Spinal cord (tissue), 9 donors: ENCODE measurements at regions not wholly inside any gene's neighbourhood (a gene's known extent, or its start where the extent isn't known, plus 50 kb on each side); places are given as distances from the start of the nearest gene placed in this dataset.

Source experiments
- DNase-seq, 6 donors: peaks; one replicate each; pipeline versions ENCODE4 v3.0.0 to v3.0.0-alpha.2; 2013 to 2015; ENCODE audit warnings: low spot score in 6 of 6, low read depth in 4 of 6
- H3K27ac ChIP-seq: one replicate; pipeline ENCODE4 v1.5.1; 2013; ENCODE audit warnings: low read depth, low read length, control low read depth
- H3K27me3 ChIP-seq: one replicate; pipeline ENCODE4 v1.6.1; 2013; ENCODE audit warnings: low read length; ENCODE audit not compliant: control insufficient read depth, insufficient read depth
- H3K36me3 ChIP-seq: one replicate; pipeline ENCODE4 v1.6.1; 2013; ENCODE audit warnings: low read length; ENCODE audit not compliant: control insufficient read depth, insufficient read depth
- H3K4me1 ChIP-seq: one replicate; pipeline ENCODE4 v1.6.1; 2013; ENCODE audit warnings: low read length; ENCODE audit not compliant: control insufficient read depth, insufficient read depth
- H3K4me3 ChIP-seq: one replicate; pipeline ENCODE4 v1.5.1; 2013; ENCODE audit warnings: low read depth, low read length, control low read depth
- H3K9me3 ChIP-seq: one replicate; pipeline ENCODE4 v1.6.1; 2013; ENCODE audit warnings: low read length; ENCODE audit not compliant: control insufficient read depth, insufficient read depth
- WGBS: methylation state at CpG from one replicate; pipeline ENCODE4 v1.1.5; 2013; ENCODE audit warnings: missing lambda C conversion rate; ENCODE audit not compliant: insufficient coverage; 5-methylcytosine and 5-hydroxymethylcytosine counted together
- donor health status: healthy.

- WGBS: no CpG with 5 or more reads among the region's 1 CpG
- Histone ChIP-seq H3K36me3 (no peaks in the 10 kb centered on the region), H3K9me3 (no peaks in the 10 kb centered on the region), H3K4me1 (no peaks in the 10 kb centered on the region), H3K4me3 (no peak overlapping the region), H3K27me3 (no peaks in the 10 kb centered on the region), H3K27ac (no peak overlapping the region)
- no peak for DNase-seq
Observed at GRCh38 chr1:177561436-177561835, 390.7 kb downstream of the BRINP2 start.

- Histone ChIP-seq H3K4me1 (no peaks in the 10 kb centered on the region), H3K36me3 (no peaks in the 10 kb centered on the region), H3K4me3 (no peak overlapping the region), H3K27me3 (no peaks in the 10 kb centered on the region), H3K9me3 (peaks cover 2% of the 10 kb centered on the region), H3K27ac (no peak overlapping the region)
- WGBS: 86% methylated on average over 1 of the region's 1 CpG
- DNase-seq: no peak
Observed at GRCh38 chr1:177558372-177558771, 387.6 kb downstream of the BRINP2 start.

GRCh38 chr1:177556163-177556562, 385.4 kb downstream of the BRINP2 start:
- H3K27ac ChIP-seq: no peak overlapping the region
- peaks cover 2% of the 10 kb centered on the region for H3K9me3 ChIP-seq
- WGBS: 68% methylated on average over 1 of the region's 1 CpG
- no peaks in the 10 kb centered on the region for H3K4me1 ChIP-seq
- H3K4me3 ChIP-seq: no peak overlapping the region
- H3K27me3 ChIP-seq: no peaks in the 10 kb centered on the region
- H3K36me3 ChIP-seq: no peaks in the 10 kb centered on the region
- DNase-seq: no peak

GRCh38 chr1:177547200-177547599, 376.4 kb downstream of the BRINP2 start:
- no peak for DNase-seq
- no peak overlapping the region for H3K27ac ChIP-seq
- no CpG with 5 or more reads among the region's 3 CpGs for WGBS
- no peaks in the 10 kb centered on the region for H3K27me3 ChIP-seq
- no peaks in the 10 kb centered on the region for H3K36me3 ChIP-seq
- H3K4me1 ChIP-seq: no peaks in the 10 kb centered on the region
- H3K9me3 ChIP-seq: no peaks in the 10 kb centered on the region
- no peak overlapping the region for H3K4me3 ChIP-seq

- Histone ChIP-seq H3K27ac (no peak overlapping the region), H3K4me3 (no peak overlapping the region), H3K36me3 (no peaks in the 10 kb centered on the region), H3K9me3 (no peaks in the 10 kb centered on the region), H3K27me3 (no peaks in the 10 kb centered on the region), H3K4me1 (no peaks in the 10 kb centered on the region)
- DNase-seq: no peak
Observed at GRCh38 chr1:177546346-177546745, 375.6 kb downstream of the BRINP2 start.

GRCh38 chr1:177526201-177526600, 355.4 kb downstream of the BRINP2 start:
- H3K36me3 ChIP-seq: no peaks in the 10 kb centered on the region
- H3K27me3 ChIP-seq: no peaks in the 10 kb centered on the region
- no peak overlapping the region for H3K4me3 ChIP-seq
- WGBS: 100% methylated on average over 1 of the region's 1 CpG
- no peaks in the 10 kb centered on the region for H3K4me1 ChIP-seq
- H3K9me3 ChIP-seq: no peaks in the 10 kb centered on the region
- H3K27ac ChIP-seq: no peak overlapping the region
- DNase-seq: no peak

- no peaks in the 10 kb centered on the region for H3K9me3 ChIP-seq
- no peaks in the 10 kb centered on the region for H3K4me1 ChIP-seq
- H3K4me3 ChIP-seq: no peak overlapping the region
- 92% methylated on average over 1 of the region's 2 CpGs for WGBS
- no peaks in the 10 kb centered on the region for H3K27me3 ChIP-seq
- no peak overlapping the region for H3K27ac ChIP-seq
- no peak for DNase-seq
- H3K36me3 ChIP-seq: no peaks in the 10 kb centered on the region
Observed at GRCh38 chr1:177525176-177525575, 354.4 kb downstream of the BRINP2 start.

GRCh38 chr1:177517546-177517945, 346.8 kb downstream of the BRINP2 start:
- WGBS: 100% methylated on average over 1 of the region's 3 CpGs
- H3K4me1 ChIP-seq: no peaks in the 10 kb centered on the region
- no peak overlapping the region for H3K4me3 ChIP-seq
- no peaks in the 10 kb centered on the region for H3K36me3 ChIP-seq
- no peak overlapping the region for H3K27ac ChIP-seq
- H3K9me3 ChIP-seq: no peaks in the 10 kb centered on the region
- DNase-seq: no peak
- no peaks in the 10 kb centered on the region for H3K27me3 ChIP-seq

- H3K36me3 ChIP-seq: no peaks in the 10 kb centered on the region
- DNase-seq: no peak
- no peak overlapping the region for H3K4me3 ChIP-seq
- H3K27me3 ChIP-seq: no peaks in the 10 kb centered on the region
- no peaks in the 10 kb centered on the region for H3K4me1 ChIP-seq
- H3K27ac ChIP-seq: no peak overlapping the region
- no peaks in the 10 kb centered on the region for H3K9me3 ChIP-seq
Observed at GRCh38 chr1:177514207-177514606, 343.4 kb downstream of the BRINP2 start.

GRCh38 chr1:177511036-177511435, 340.3 kb downstream of the BRINP2 start:
- no CpG with 5 or more reads among the region's 5 CpGs for WGBS
- Histone ChIP-seq H3K27ac (no peak overlapping the region), H3K36me3 (no peaks in the 10 kb centered on the region), H3K4me3 (no peak overlapping the region), H3K4me1 (no peaks in the 10 kb centered on the region), H3K9me3 (no peaks in the 10 kb centered on the region), H3K27me3 (no peaks in the 10 kb centered on the region)
- DNase-seq: no peak
